ENCODE measurements at regions not wholly inside any gene's neighbourhood (a gene's known extent, or its start where the extent isn't known, plus 50 kb on each side); places are given as distances from the start of the nearest gene placed in this dataset.

DNA sequence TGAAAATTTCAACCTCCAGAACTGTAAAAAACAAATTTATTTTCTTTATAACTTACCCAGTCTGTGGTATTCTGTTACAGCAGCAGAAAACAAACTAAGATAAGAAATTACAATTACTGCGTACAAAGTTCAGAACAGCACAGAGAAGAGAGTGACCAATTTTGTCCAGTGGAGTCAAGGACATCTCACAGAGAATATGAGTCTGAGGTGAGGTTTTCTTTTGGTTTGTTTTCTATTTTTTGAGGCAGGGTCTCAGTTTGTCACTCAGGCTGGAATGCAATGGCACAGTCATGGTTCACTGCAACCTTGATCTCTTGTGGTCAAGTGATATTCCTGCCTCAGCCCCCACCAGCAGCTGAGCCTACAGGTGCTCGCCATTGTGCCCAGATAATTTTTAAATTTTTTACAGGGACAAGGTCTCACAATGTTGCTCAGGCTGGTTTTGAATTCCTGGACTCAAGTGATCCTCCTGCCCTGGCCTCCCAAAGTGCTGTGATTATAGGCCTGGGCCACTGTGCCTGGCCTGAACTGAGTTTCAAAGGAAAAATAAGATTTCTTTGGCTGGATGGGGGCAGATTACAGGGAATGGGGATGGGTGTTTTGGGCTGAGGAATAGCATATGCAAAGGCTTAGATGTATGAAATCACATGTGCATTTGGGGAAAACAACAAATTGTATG is 201.1 kb upstream of the USP24 start:
- Mint-ChIP-seq H3K36me3 (no peaks in the 10 kb centered on the region), H3K4me3 (no peak overlapping the region), H3K9me3 (peaks cover 5 to 8% (median 8%) of the 10 kb centered on the region in 3 donors), H3K4me1 (no peaks in the 10 kb centered on the region), H3K27me3 (peaks cover 0 to 17% of the 10 kb centered on the region in 2 donors), H3K27ac (no peak overlapping the region)
- H3K9me3 ChIP-seq, result no peaks in the 10 kb centered on the region
- H3K27me3 ChIP-seq (replicated peaks in 1 of 2; ENCODE audit: control insufficient read depth in 2 of 2, extremely low read depth in 1 of 2, insufficient read depth in 2 of 2, low read length in 1 of 2), result peaks cover 0 to 4% of the 10 kb centered on the region in 2 experiments
- WGBS (ENCODE audit: insufficient coverage), result 73% methylated on average over 2 of the region's 2 CpGs
- no peak overlapping the region for H3K27ac ChIP-seq (ENCODE audit: low read length)
- H3K4me1 ChIP-seq (ENCODE audit: control insufficient read depth in 1 of 2, extremely low read depth in 1 of 2, insufficient read depth in 2 of 2, low read length in 2 of 2), result no peaks in the 10 kb centered on the region
- DNase-seq (no peak), ATAC-seq (replicated peaks in 1 of 4) (no peak)
- no peak overlapping the region for H3K4me3 ChIP-seq (ENCODE audit: control insufficient read depth in 1 of 2, extremely low read depth in 1 of 2, low read length in 1 of 2)
- ChIA-PET CTCF (no interaction called here), POLR2A (no interaction called here)
- no peaks in the 10 kb centered on the region for H3K36me3 ChIP-seq (ENCODE audit: control insufficient read depth in 2 of 2, extremely low read depth in 1 of 2, insufficient read depth in 1 of 2, low read length in 1 of 2)

DNA sequence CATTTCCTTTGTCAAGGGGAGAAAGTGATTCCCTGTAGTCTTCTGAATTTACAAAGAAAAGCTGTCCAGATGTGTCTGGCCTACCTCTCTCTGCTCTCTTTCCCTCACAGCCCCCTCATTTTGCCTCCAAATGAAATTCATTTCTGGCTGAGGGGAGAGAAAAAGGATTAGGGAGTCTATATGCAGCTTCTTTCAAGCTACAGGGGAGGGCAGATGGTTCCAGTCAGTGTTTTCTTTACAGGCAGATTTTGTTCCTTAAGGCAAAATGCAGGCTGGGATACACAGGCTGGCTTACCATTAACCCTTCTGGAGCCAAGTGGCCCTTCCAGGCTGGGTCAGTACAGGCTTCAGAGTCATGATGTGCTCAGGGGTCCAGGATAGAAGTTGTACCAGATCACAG is 198.1 kb upstream of the USP24 start:
- Histone ChIP-seq H3K27ac (ENCODE audit: low read length) (no peak overlapping the region), H3K27me3 (replicated peaks in 1 of 2; ENCODE audit: control insufficient read depth in 2 of 2, extremely low read depth in 1 of 2, insufficient read depth in 2 of 2, low read length in 1 of 2) (peaks cover 0 to 4% of the 10 kb centered on the region in 2 experiments), H3K9me3 (no peaks in the 10 kb centered on the region), H3K4me1 (ENCODE audit: control insufficient read depth in 1 of 2, extremely low read depth in 1 of 2, insufficient read depth in 2 of 2, low read length in 2 of 2) (no peaks in the 10 kb centered on the region), H3K36me3 (ENCODE audit: control insufficient read depth in 2 of 2, extremely low read depth in 1 of 2, insufficient read depth in 1 of 2, low read length in 1 of 2) (no peaks in the 10 kb centered on the region), H3K4me3 (ENCODE audit: control insufficient read depth in 1 of 2, extremely low read depth in 1 of 2, low read length in 1 of 2) (no peak overlapping the region)
- H3K36me3 Mint-ChIP-seq, result no peaks in the 10 kb centered on the region
- H3K9me3 Mint-ChIP-seq, result peaks cover 5 to 8% (median 8%) of the 10 kb centered on the region in 3 donors
- H3K27ac Mint-ChIP-seq, result no peak overlapping the region
- no peak for ATAC-seq (replicated peaks in 1 of 4)
- CTCF ChIA-PET, result no interaction called here
- no peak for DNase-seq
- peaks cover 9 to 13% of the 10 kb centered on the region in 2 donors for H3K27me3 Mint-ChIP-seq
- no peaks in the 10 kb centered on the region for H3K4me1 Mint-ChIP-seq
- POLR2A ChIA-PET, result no interaction called here
- no peak overlapping the region for H3K4me3 Mint-ChIP-seq

DNA sequence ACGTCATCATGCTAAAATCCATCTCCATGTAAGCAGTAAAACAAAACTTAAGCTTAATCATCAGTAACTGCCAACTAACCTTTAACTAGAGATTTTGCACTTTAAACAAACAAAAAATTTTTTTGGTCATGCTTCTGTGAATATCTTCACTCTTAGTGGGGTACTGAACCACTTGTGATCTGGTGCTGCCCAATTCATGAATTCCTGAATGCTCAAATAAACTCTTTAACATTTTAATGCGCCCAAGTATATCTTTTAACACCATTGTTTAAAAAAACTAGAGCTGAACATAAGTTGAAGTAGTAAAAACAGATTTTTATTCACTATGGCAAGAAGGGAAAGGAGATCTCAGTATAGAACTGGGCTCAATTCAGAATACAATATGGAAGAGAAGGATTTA is 196.9 kb upstream of the USP24 start:
- H3K36me3 ChIP-seq (ENCODE audit: control insufficient read depth in 2 of 2, extremely low read depth in 1 of 2, insufficient read depth in 1 of 2, low read length in 1 of 2), result no peaks in the 10 kb centered on the region
- Mint-ChIP-seq H3K9me3 (peaks cover 5 to 8% (median 8%) of the 10 kb centered on the region in 3 donors), H3K4me1 (no peaks in the 10 kb centered on the region), H3K36me3 (no peaks in the 10 kb centered on the region), H3K27me3 (peaks cover 7 to 9% of the 10 kb centered on the region in 2 donors), H3K27ac (no peak overlapping the region), H3K4me3 (no peak overlapping the region)
- WGBS (ENCODE audit: insufficient coverage), result 63% methylated on average over 1 of the region's 2 CpGs
- DNase-seq (no peak), ATAC-seq (replicated peaks in 1 of 4) (no peak)
- CTCF ChIA-PET, result no interaction called here
- H3K9me3 ChIP-seq, result no peaks in the 10 kb centered on the region
- H3K27ac ChIP-seq (ENCODE audit: low read length), result no peak overlapping the region
- no peak overlapping the region for H3K4me3 ChIP-seq (ENCODE audit: control insufficient read depth in 1 of 2, extremely low read depth in 1 of 2, low read length in 1 of 2)
- POLR2A ChIA-PET, result no interaction called here
- H3K27me3 ChIP-seq (replicated peaks in 1 of 2; ENCODE audit: control insufficient read depth in 2 of 2, extremely low read depth in 1 of 2, insufficient read depth in 2 of 2, low read length in 1 of 2), result peaks cover 0 to 4% of the 10 kb centered on the region in 2 experiments
- no peaks in the 10 kb centered on the region for H3K4me1 ChIP-seq (ENCODE audit: control insufficient read depth in 1 of 2, extremely low read depth in 1 of 2, insufficient read depth in 2 of 2, low read length in 2 of 2)

DNA sequence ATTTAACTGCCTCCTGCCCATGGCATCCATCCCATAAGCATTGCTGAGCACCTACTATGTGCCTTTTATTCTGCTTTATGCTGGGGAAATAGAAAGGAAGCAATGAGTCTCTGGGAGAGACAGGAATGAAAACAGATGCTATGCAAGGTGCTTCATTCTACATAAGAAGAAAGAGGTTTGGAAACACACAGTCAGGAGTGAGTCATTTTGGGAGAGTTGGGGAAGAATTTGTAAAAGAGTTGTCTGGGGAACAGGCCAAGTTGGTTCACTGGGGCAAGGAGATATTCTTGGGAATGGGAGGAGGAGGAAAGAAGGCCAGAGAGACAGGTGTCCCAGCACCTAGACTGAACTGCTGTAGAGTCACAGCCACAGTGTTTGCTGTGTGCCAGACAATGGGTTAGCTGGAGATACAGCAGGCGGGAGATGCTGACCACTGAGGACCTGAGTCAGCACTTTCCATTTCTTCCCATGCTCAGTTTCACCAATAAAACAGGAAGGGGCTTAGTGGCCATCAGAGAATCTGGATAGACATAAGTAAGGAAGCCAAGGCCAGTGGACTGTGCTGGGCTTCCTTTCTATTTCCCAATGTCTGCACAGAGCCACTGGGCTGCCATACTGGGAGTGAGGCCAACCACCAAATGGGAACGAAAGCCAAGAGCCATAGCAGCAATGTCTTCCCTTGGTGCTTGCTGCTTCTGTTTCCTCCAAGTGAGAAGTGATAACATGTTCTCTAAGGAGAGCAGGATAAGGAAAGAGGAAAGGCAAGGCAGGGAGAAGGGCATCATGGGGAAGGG is 187.7 kb upstream of the USP24 start:
- ATAC-seq (replicated peaks in 1 of 4), result no peak
- H3K27me3 Mint-ChIP-seq, result peaks cover 31 to 36% of the 10 kb centered on the region in 2 donors
- Histone ChIP-seq H3K27me3 (replicated peaks in 1 of 2; ENCODE audit: control insufficient read depth in 2 of 2, extremely low read depth in 1 of 2, insufficient read depth in 2 of 2, low read length in 1 of 2) (peaks cover 0 to 10% of the 10 kb centered on the region in 2 experiments), H3K27ac (ENCODE audit: low read length) (no peak overlapping the region), H3K9me3 (no peaks in the 10 kb centered on the region), H3K36me3 (ENCODE audit: control insufficient read depth in 2 of 2, extremely low read depth in 1 of 2, insufficient read depth in 1 of 2, low read length in 1 of 2) (no peaks in the 10 kb centered on the region), H3K4me3 (ENCODE audit: control insufficient read depth in 1 of 2, extremely low read depth in 1 of 2, low read length in 1 of 2) (no peak overlapping the region), H3K4me1 (ENCODE audit: control insufficient read depth in 1 of 2, extremely low read depth in 1 of 2, insufficient read depth in 2 of 2, low read length in 2 of 2) (no peaks in the 10 kb centered on the region)
- no peak overlapping the region for H3K4me3 Mint-ChIP-seq
- H3K27ac Mint-ChIP-seq, result no peak overlapping the region
- no peaks in the 10 kb centered on the region for H3K4me1 Mint-ChIP-seq
- DNase-seq, result no peak
- 72% methylated on average over 2 of the region's 2 CpGs for WGBS (ENCODE audit: insufficient coverage)
- ChIA-PET CTCF (no interaction called here), POLR2A (no interaction called here)
- H3K9me3 Mint-ChIP-seq, result no peaks in the 10 kb centered on the region
- H3K36me3 Mint-ChIP-seq, result no peaks in the 10 kb centered on the region

DNA sequence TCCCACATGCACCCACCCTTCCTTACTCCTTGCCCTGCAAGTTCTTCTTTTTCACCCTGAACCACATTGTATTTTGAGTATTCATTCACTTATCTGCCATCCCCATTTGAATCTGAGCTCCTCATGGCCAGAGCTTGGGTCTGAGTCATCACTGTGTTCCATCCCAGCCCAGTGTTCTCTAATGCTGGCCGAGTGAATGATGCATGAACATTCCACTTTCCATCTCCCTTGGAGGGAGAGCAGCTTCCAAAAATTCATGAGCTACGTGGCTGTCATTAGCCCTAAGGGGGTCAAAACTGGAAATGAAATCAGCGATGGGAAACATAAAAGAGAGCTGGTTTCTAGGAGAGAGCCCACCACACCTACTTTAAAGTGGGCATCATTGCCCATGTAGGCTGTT is 187.0 kb upstream of the USP24 start:
- H3K9me3 ChIP-seq, result no peaks in the 10 kb centered on the region
- no peak overlapping the region for H3K4me3 ChIP-seq (ENCODE audit: control insufficient read depth in 1 of 2, extremely low read depth in 1 of 2, low read length in 1 of 2)
- peaks cover 35 to 42% of the 10 kb centered on the region in 2 donors for H3K27me3 Mint-ChIP-seq

DNA sequence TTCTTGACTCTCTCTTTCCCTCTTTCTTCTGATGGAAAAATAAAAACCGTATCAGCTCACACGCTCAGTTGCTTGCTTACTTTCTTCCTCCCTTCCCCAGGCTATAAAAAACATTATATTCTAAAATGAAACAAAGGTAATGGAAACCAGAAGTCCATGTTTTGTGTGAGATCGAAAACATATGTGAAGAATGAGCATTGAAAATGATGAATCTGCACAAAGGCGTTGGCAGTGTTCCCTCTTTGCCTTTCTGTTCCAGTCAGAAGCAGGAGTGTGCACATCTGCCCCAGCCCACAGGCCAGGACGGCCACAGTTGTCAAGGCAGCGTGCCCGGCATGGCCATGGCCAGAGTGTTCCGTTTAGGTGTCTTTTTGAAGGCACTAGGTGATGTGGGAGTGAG is 185.3 kb upstream of the USP24 start:
- H3K9me3 Mint-ChIP-seq, result no peaks in the 10 kb centered on the region
- H3K4me3 Mint-ChIP-seq, result no peak overlapping the region
- ATAC-seq (replicated peaks in 1 of 4) (no peak), DNase-seq (no peak)
- no peak overlapping the region for H3K27ac ChIP-seq (ENCODE audit: low read length)
- H3K4me3 ChIP-seq (ENCODE audit: control insufficient read depth in 1 of 2, extremely low read depth in 1 of 2, low read length in 1 of 2), result no peak overlapping the region
- H3K36me3 Mint-ChIP-seq, result no peaks in the 10 kb centered on the region
- H3K27me3 Mint-ChIP-seq, result peaks cover 31 to 37% of the 10 kb centered on the region in 2 donors
- no peaks in the 10 kb centered on the region for H3K4me1 ChIP-seq (ENCODE audit: control insufficient read depth in 1 of 2, extremely low read depth in 1 of 2, insufficient read depth in 2 of 2, low read length in 2 of 2)
- no peaks in the 10 kb centered on the region for H3K4me1 Mint-ChIP-seq
- peaks cover 0 to 10% of the 10 kb centered on the region in 2 experiments for H3K27me3 ChIP-seq (replicated peaks in 1 of 2; ENCODE audit: control insufficient read depth in 2 of 2, extremely low read depth in 1 of 2, insufficient read depth in 2 of 2, low read length in 1 of 2)
- WGBS (ENCODE audit: insufficient coverage), result 75% methylated on average over 1 of the region's 8 CpGs
- no peak overlapping the region for H3K27ac Mint-ChIP-seq
- CTCF ChIA-PET, result no interaction called here
- POLR2A ChIA-PET, result no interaction called here
- no peaks in the 10 kb centered on the region for H3K36me3 ChIP-seq (ENCODE audit: control insufficient read depth in 2 of 2, extremely low read depth in 1 of 2, insufficient read depth in 1 of 2, low read length in 1 of 2)
- H3K9me3 ChIP-seq, result no peaks in the 10 kb centered on the region

More for the DNA sequence above, 187.0 kb upstream of the USP24 start:
- POLR2A ChIA-PET, result no interaction called here
- Histone ChIP-seq H3K36me3 (ENCODE audit: control insufficient read depth in 2 of 2, extremely low read depth in 1 of 2, insufficient read depth in 1 of 2, low read length in 1 of 2) (no peaks in the 10 kb centered on the region), H3K27ac (ENCODE audit: low read length) (no peak overlapping the region), H3K27me3 (replicated peaks in 1 of 2; ENCODE audit: control insufficient read depth in 2 of 2, extremely low read depth in 1 of 2, insufficient read depth in 2 of 2, low read length in 1 of 2) (peaks cover 0 to 10% of the 10 kb centered on the region in 2 experiments), H3K4me1 (ENCODE audit: control insufficient read depth in 1 of 2, extremely low read depth in 1 of 2, insufficient read depth in 2 of 2, low read length in 2 of 2) (no peaks in the 10 kb centered on the region)
- Mint-ChIP-seq H3K9me3 (no peaks in the 10 kb centered on the region), H3K27ac (no peak overlapping the region), H3K36me3 (no peaks in the 10 kb centered on the region), H3K4me3 (no peak overlapping the region), H3K4me1 (no peaks in the 10 kb centered on the region)
- no CpG with 5 or more reads among the region's 3 CpGs for WGBS (ENCODE audit: insufficient coverage)
- CTCF ChIA-PET, result no interaction called here
- ATAC-seq (replicated peaks in 1 of 4) (no peak), DNase-seq (no peak)
